Endothelial cell of umbilical vein (primary cell): ENCODE measurements at regions not wholly inside any gene's neighbourhood (a gene's known extent, or its start where the extent isn't known, plus 50 kb on each side); places are given as distances from the start of the nearest gene placed in this dataset.

Source experiments
- BruUV-seq: library from RNA; stranded (reverse); fragments of 400-500 nt; replicated peaks from 2 replicates; lab custom pipeline; 2021; lab: Mats Ljungman, UMichigan
- CTCF ChIA-PET: fragments of 300-600, 350-600 bp; sonication (Branson Sonifier 250); formaldehyde crosslinking; loops from one replicate; lab custom pipeline; 2021; ENCODE audit warnings: antibody characterized with exemption, inconsistent platforms; lab: Charles Lee
- POLR2A ChIA-PET: fragments of 300-600, 350-600 bp; sonication (Branson Sonifier 250); formaldehyde crosslinking; loops from one replicate; lab custom pipeline; 2021; ENCODE audit warnings: antibody characterized with exemption, inconsistent platforms; lab: Charles Lee
- DNase-seq: peaks from one replicate; pipeline ENCODE4 v3.0.0-alpha.2; 2011; ENCODE audit warnings: low read depth, low spot score
- FAIRE-seq: peaks from 2 replicates; lab custom pipeline; 2011; peaks lifted over from hg19 to GRCh38; lab: Jason Lieb, UNC
- H2AFZ ChIP-seq: 2 replicates; pipeline ENCODE4 v1.6.0; 2012; ENCODE audit warnings: low read depth, low read length, control low read depth, inconsistent platforms
- H3K27ac ChIP-seq: 2 replicates; pipeline ENCODE4 v1.5.1; 2011; ENCODE audit warnings: low read depth, mild to moderate bottlenecking, control low read depth, low read length, moderate library complexity; ENCODE audit not compliant: insufficient read depth
- H3K27me3 ChIP-seq, 2 experiments: 2 replicates each; pipeline versions ENCODE4 v1.6.0 to v1.6.1; 2011; ENCODE audit warnings: low read length in 2 of 2, mixed read lengths in 1 of 2; ENCODE audit not compliant: control insufficient read depth in 2 of 2, insufficient read depth in 2 of 2
- H3K36me3 ChIP-seq, 2 experiments: 2 replicates in 1 of 2; 3 replicates in 1 of 2; pipeline ENCODE4 v1.5.1; 2011; ENCODE audit warnings: low read length in 2 of 2, mild to moderate bottlenecking in 1 of 2, moderate library complexity in 1 of 2; ENCODE audit not compliant: control insufficient read depth in 2 of 2, insufficient read depth in 2 of 2; ENCODE audit errors: extremely low read depth in 1 of 2
- H3K4me1 ChIP-seq: 3 replicates; pipeline ENCODE4 v1.5.1; 2011; ENCODE audit warnings: mild to moderate bottlenecking, low read length; ENCODE audit not compliant: control insufficient read depth, insufficient read depth; ENCODE audit errors: extremely low read depth
- H3K4me2 ChIP-seq: 2 replicates; pipeline ENCODE4 v1.6.1; 2011; ENCODE audit warnings: low read length, control low read depth, mixed read lengths; ENCODE audit not compliant: insufficient read depth
- H3K4me3 ChIP-seq, 3 experiments: fragments of 200-600 bp in 1 of 3; sonication (generic), shearing (Covaris generic) in 1 of 3; replicated peaks in 1 of 3; 2 replicates each; pipeline ENCODE4 v1.5.1; 2011 to 2016; ENCODE audit warnings: control low read depth in 3 of 3, low read length in 3 of 3, mild to moderate bottlenecking in 2 of 3, inconsistent platforms in 1 of 3, low read depth in 1 of 3, moderate library complexity in 1 of 3; ENCODE audit not compliant: insufficient read depth in 1 of 3
- H3K79me2 ChIP-seq: 2 replicates; pipeline ENCODE4 v1.6.0; 2012; ENCODE audit warnings: low read length, inconsistent platforms; ENCODE audit not compliant: control insufficient read depth, insufficient read depth
- H3K9ac ChIP-seq: replicated peaks from 2 replicates; pipeline ENCODE3; 2011; ENCODE audit warnings: low read length, control low read depth; ENCODE audit not compliant: insufficient read depth; ENCODE audit errors: extremely low read depth
- H3K9me1 ChIP-seq: replicated peaks from 3 replicates; pipeline ENCODE4 v1.6.0; 2011; ENCODE audit warnings: mild to moderate bottlenecking, low read length; ENCODE audit not compliant: control insufficient read depth, insufficient read depth; ENCODE audit errors: extremely low read depth
- H3K9me3 ChIP-seq: replicated peaks from 2 replicates; pipeline ENCODE4 v1.5.1; 2012; ENCODE audit warnings: low read length, inconsistent platforms; ENCODE audit not compliant: control insufficient read depth, insufficient read depth
- H4K20me1 ChIP-seq: replicated peaks from 2 replicates; pipeline ENCODE3; 2011; ENCODE audit warnings: mild to moderate bottlenecking, low read length; ENCODE audit not compliant: control insufficient read depth, insufficient read depth; ENCODE audit errors: extremely low read depth
- CTCF ChIP-seq, 2 donors: IDR thresholded peaks; 1 replicate in 1 of 2; 2 replicates in 1 of 2; pipeline ENCODE4 v1.5.1; 2011; ENCODE audit warnings: low read length in 2 of 2, mild to moderate bottlenecking in 2 of 2, moderate library complexity in 2 of 2, control low read depth in 1 of 2, inconsistent platforms in 1 of 2, low read depth in 1 of 2; ENCODE audit not compliant: insufficient read depth in 1 of 2; ENCODE audit errors: extremely low read depth in 1 of 2
- EZH2 ChIP-seq: IDR thresholded peaks from 2 replicates; pipeline ENCODE4 v1.6.1; 2012; ENCODE audit warnings: borderline replicate concordance, low read depth, mild to moderate bottlenecking, moderate library complexity, low read length, inconsistent platforms; ENCODE audit not compliant: severe bottlenecking
- FOS ChIP-seq: IDR thresholded peaks from 2 replicates; pipeline ENCODE4 v1.6.1; 2011; ENCODE audit warnings: mild to moderate bottlenecking, low read length, moderate library complexity, borderline replicate concordance; ENCODE audit not compliant: insufficient read depth
- GATA2 ChIP-seq: IDR thresholded peaks from 2 replicates; pipeline ENCODE4 v1.7.0; 2011; ENCODE audit warnings: low read depth, mild to moderate bottlenecking, moderate library complexity, mixed read lengths, low read length; ENCODE audit not compliant: insufficient read length, insufficient read depth
- JUN ChIP-seq: IDR thresholded peaks from 2 replicates; pipeline ENCODE4 v1.6.1; 2011; ENCODE audit warnings: borderline replicate concordance, low read depth; ENCODE audit not compliant: insufficient read length, insufficient read depth
- MYC ChIP-seq: IDR thresholded peaks from one replicate; pipeline ENCODE4 v1.6.1; 2011; ENCODE audit warnings: mild to moderate bottlenecking, low read depth, low read length
- POLR2A ChIP-seq: IDR thresholded peaks from 2 replicates; pipeline ENCODE4 v1.6.1; 2012; ENCODE audit warnings: low read depth, mild to moderate bottlenecking, control low read depth, low read length
- POLR2AphosphoS5 ChIP-seq: IDR thresholded peaks from 2 replicates; pipeline ENCODE4 v1.6.1; 2012; ENCODE audit warnings: low read depth, mild to moderate bottlenecking, control low read depth, low read length, moderate library complexity; ENCODE audit not compliant: insufficient read depth
- dilution Hi-C: fragments of 300-500 bp; cut with MboI; formaldehyde crosslinking; loops from one replicate; pipeline ENCODE4 v1.15.0; 2019; ENCODE audit warnings: low sequenced_read_pairs; ENCODE audit not compliant: extremely low pct_ligation_motif_present
- intact Hi-C: fragments of 100-400 bp; cut with micrococcal nuclease; formaldehyde crosslinking; loops from one replicate; pipeline ENCODE4 v1.10.0; 2022
- TF ChIP-seq, protein P1 (sequence below): IDR thresholded peaks from 2 replicates; pipeline ENCODE4 v1.6.1; 2011; ENCODE audit not compliant: insufficient read depth, insufficient read length

DNA sequence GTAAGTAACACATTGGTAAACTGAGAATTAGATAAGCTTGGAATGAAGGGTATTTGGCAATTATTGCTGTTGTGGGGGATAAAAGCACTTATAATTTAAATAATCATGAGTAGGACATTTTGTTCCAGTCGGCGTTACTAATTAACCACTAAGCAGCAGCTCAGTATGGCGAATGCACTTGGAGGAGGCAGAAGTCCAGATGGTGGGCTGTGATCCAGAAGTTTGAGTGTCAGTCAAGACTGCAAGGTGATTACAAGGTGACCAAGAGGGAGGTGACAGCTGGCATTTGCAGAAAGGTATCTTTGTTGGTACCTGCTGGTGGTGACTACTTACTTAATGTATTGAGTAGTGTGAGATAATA is 643.6 kb upstream of the FAM98A start:
- dilution Hi-C loops (no loop called here), intact Hi-C loops (no loop called here)
- FAIRE-seq: no peak
- no peak overlapping the region for H3K4me2 ChIP-seq
- BruUV-seq: no TSS peak
- TF ChIP-seq JUN (no peak), CTCF (IDR thresholded peaks at IDR 0.05; ENCODE audit: extremely low read depth in 1 of 2, insufficient read depth in 1 of 2, low read depth in 1 of 2, low read length in 2 of 2) (no peak), GATA2 (no peak), POLR2AphosphoS5 (no peak), FOS (no peak), MYC (no peak), EZH2 (no peak), POLR2A (no peak)
- TF ChIP-seq, protein P1, sequence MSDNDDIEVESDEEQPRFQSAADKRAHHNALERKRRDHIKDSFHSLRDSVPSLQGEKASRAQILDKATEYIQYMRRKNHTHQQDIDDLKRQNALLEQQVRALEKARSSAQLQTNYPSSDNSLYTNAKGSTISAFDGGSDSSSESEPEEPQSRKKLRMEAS: no peak
- POLR2A ChIA-PET: no interaction called here
- H3K9ac ChIP-seq: no peak overlapping the region
- no peak for DNase-seq
- H3K4me1 ChIP-seq: no peaks in the 10 kb centered on the region
- CTCF ChIA-PET: no interaction called here
- no peaks in the 10 kb centered on the region for H4K20me1 ChIP-seq
- no peaks in the 10 kb centered on the region for H3K9me3 ChIP-seq
- no peak overlapping the region for H3K4me3 ChIP-seq
- no peaks in the 10 kb centered on the region for H3K9me1 ChIP-seq
- H2AFZ ChIP-seq: no peak overlapping the region
- no peaks in the 10 kb centered on the region for H3K27me3 ChIP-seq
- H3K36me3 ChIP-seq: no peaks in the 10 kb centered on the region
- H3K79me2 ChIP-seq: no peaks in the 10 kb centered on the region
- no peak overlapping the region for H3K27ac ChIP-seq
